DMS79 (cell line): ENCODE measurements at regions not wholly inside any gene's neighbourhood (a gene's known extent, or its start where the extent isn't known, plus 50 kb on each side); places are given as distances from the start of the nearest gene placed in this dataset.

Experiments
- DNase-seq: peaks from one replicate; lab custom pipeline; 2025; lab: John Stamatoyannopoulos, UW

GRCh38 chr2:145994910-145995309 lies 1475.0 kb upstream of the ZEB2 start:
- no peak for DNase-seq

GRCh38 chr2:145992572-145992971 lies 1472.7 kb upstream of the ZEB2 start:
- no peak for DNase-seq

GRCh38 chr2:145987793-145988192 lies 1467.9 kb upstream of the ZEB2 start:
- DNase-seq, result no peak

DNA sequence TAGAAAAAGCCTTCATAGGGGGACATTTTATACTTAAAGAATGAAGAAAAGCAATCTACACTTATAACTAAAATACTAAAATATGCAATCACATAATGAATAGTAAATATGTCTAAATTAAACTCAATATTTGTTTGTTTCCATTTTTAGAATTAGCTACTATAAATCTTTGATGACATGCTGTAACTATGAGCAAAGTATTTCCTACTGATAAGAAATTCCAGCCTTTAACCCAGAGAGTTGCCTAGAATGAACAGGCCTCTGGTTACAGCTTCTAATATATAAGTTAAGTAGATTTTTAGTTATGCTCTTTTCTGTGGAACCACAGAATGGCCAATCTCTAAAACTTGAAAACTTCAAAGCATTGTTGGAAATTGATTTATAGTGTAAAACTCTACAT lies 1465.6 kb upstream of the ZEB2 start:
- no peak for DNase-seq

- peak; percentile 2 for DNase-seq
Observed at GRCh38 chr2:145984580-145984979, 1464.7 kb upstream of the ZEB2 start.

- no peak for DNase-seq
Observed at GRCh38 chr2:145980318-145980717, 1460.4 kb upstream of the ZEB2 start.

GRCh38 chr2:145975406-145975805 lies 1455.5 kb upstream of the ZEB2 start:
- DNase-seq, result no peak

DNA sequence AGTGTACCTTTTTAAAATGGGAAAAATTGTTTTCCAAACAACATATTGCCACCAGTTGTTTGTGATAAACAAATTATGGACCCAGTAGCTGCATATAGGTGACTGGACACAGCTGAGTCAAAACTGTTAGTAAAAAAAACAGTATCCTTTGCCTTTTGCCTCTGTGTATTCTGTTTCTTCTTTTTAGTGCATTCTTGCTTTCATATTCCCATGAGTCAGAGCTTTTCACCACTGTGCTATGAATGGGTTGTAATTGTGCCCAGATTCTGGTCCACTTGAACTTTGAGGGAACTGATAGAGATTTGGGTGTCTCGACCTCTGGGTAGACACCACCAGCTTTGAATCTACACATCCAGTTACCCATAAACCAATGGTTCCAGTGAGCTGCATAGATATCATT lies 1441.9 kb upstream of the ZEB2 start:
- no peak for DNase-seq

DNA sequence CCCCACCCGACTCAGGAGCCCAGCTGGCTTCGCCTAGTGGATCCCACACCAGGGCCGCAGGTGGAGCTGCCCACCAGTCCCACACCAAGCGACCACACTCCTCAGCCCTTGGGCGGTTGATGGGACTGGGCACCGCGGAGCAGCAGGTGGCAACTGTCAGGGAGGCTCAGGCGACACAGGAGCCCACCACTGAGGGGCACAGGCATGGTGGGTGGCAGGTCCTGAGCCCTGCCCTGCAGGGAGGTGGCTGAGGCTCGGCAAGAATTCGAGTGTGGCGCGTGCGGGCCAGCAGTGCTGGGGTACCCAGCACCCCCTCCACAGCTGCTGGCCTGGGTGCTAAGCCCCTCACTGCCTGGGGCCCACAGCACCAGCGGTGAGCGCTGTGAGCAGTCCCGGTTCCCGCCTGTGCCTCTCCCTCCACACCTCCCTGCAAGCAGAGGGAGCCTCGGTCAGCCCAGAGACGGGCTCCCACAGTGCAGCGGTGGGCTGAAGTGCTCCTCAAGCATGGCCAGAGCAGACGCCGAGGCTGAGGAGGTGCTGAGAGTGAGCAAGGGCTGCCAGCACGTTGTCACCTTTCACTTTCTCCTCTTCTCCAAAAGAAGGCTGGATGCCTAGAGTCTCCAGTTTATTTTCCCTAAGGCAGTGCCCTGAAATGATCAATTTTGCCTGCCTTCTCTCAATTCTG lies 1440.7 kb upstream of the ZEB2 start:
- DNase-seq, result no peak

- no peak for DNase-seq
Observed at GRCh38 chr2:145958611-145959010, 1438.7 kb upstream of the ZEB2 start.

DNA sequence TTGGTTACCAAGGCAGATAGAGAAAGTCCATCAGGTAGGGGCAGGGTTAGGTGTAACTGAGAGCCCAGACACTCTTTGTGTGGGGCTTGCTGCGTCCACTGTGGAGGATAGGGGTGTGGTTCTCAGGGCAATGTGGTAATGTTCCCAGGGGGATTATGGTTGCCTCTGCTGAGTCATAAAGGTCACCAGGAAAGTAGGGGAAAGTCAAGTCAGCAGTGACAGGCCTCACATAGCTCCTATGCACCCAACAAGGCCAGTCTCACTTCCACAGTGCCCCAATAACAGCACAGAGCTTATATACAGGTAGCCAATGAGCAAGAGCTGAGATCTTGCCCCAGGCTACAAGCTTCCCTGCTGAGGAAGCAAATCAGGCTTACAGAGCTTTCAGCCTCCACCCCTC lies 1438.0 kb upstream of the ZEB2 start:
- DNase-seq, result no peak

DNA sequence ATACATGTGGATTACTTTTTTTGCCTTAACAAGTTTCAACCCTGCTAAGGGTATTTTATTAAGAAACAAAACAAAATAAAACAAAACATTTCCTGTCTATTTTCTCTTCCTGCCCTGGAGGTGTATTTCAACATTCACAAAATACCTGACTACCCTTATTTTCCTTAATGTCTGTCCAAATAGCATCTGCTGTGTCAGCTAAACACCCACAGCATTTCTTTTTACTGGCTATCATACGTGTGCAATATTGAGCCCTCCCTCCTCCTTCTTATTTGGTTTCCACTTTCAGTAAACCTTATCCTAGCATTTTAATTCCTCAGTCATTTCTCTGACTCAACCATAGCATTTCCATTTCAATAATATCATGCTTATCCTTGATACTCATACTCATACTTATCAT lies 1420.0 kb upstream of the ZEB2 start:
- no peak for DNase-seq

- DNase-seq, result no peak
Observed at GRCh38 chr2:145935016-145935415, 1415.1 kb upstream of the ZEB2 start.

DNA sequence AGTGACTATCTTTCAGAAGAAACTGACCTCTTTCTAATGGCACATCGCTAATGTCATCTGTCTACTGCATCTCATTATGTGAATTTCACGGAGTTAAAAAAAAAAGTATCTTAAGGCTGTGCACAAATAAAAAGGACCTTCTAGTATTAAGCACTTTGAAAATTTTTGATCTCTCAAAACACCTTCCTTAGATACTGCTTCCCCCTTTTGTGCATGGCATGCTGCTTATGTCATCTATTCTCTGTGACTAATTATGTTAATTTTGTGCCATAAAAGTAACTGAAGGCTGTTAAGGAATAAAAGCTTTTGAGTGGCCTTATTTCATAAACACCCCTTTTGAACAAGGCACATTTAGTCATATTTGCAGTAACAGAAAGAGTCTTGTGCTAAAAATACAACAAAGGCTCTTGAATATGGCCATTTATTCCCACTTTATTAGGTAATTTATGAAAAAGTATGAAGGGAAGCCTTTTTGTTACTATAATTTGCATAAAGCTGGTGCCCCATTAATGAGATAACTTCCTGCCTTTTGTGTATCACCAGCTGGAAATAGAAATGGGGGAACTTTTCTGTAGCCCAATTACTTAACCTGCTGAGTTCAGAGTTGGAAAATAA lies 1412.0 kb upstream of the ZEB2 start:
- DNase-seq, result peak; percentile 3

- no peak for DNase-seq
Observed at GRCh38 chr2:145930318-145930717, 1410.4 kb upstream of the ZEB2 start.

- no peak for DNase-seq
Observed at GRCh38 chr2:145927131-145927950, 1407.4 kb upstream of the ZEB2 start.

DNA sequence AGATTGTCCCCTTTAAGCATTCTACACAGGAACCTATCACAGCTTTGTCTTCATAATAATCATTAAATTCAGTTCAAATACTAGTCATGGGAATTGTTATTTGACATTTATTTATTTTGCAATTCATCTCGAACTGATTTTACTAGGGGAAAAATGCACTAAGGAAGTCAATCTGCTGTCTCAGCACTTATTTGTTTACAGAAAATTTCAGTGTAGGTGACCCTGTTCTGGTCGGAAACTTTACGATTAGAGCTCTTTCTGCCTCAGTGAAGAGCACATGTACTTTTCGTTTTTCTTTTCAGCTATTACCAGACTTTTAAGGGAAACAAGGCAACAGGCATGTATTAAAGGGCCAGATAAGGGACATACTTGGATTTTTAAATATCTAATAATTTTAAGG lies 1405.7 kb upstream of the ZEB2 start:
- DNase-seq, result no peak

DNA sequence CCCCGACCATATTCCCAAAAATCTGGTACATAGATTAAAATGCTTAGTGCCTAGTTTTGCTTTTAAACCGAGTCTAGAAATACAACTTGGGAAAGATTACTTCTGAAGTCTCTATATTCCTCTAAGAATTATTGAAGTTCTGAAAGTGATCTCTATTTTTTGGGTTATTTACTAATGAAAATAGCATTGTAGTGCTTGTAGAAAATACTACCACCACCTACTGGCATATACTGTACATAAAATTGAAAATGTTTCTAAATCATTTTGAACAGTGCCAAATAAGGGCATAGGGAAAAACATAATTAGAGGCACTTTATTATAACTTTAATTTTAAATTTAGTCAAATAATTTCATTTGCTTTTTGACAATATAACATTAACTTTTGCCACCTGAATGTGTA lies 1399.6 kb upstream of the ZEB2 start:
- DNase-seq, result no peak

GRCh38 chr2:145918951-145919350 lies 1399.0 kb upstream of the ZEB2 start:
- DNase-seq, result no peak

- no peak for DNase-seq
Observed at GRCh38 chr2:145916799-145917198, 1396.9 kb upstream of the ZEB2 start.

DNA sequence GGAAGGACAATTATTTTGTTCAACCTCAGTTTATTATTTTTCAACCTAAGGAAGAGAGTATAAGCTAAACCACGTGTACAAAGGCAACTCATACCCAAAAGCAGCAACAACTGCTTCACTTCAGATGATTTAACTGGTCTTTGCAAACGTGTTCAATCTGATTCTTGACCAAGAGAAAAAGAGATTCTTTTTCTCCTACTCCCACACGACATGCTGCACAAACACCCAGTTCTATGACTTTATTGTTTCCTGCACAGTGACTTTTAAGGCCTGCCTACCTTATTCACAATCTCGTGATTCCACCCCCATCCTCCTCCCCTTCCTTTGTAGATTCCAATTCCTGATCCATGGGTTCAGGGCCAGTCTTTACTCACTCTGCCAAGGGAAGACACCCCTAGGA lies 1394.8 kb upstream of the ZEB2 start:
- DNase-seq, result no peak

GRCh38 chr2:145910416-145910815 lies 1390.5 kb upstream of the ZEB2 start:
- no peak for DNase-seq

GRCh38 chr2:145909766-145910165 lies 1389.8 kb upstream of the ZEB2 start:
- DNase-seq, result no peak
